GM18858 (cell line): ENCODE measurements at regions not wholly inside any gene's neighbourhood (a gene's known extent, or its start where the extent isn't known, plus 50 kb on each side); places are given as distances from the start of the nearest gene placed in this dataset.

ENCODE experiments used
- ATAC-seq: cut with Tn5 transposase; IDR thresholded peaks from one replicate; pipeline ENCODE4 v1.9.1; 2021; ENCODE audit not compliant: unreplicated experiment

DNA sequence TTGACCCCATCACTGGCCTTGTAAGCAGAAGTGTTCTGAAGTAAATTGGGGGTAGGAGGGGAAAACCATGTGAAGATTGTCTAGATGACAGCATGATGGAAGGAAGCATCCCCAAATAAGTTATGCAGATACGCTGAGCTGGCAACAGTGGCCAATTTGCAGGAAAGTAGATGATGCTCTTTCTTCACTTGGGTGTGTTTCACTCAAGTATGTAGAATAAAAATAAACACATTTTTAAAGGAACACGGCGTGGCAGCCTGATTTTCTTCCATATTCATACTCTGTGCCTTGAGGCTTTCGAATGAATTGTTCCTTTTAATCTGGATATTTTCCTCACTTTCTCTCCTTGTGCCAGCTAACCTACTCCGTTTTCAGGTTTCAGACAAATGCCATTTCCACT, 295.5 kb upstream of the DPYD start:
- no peak for ATAC-seq

GRCh38 chr1:98211271-98211845, 290.5 kb upstream of the DPYD start:
- ATAC-seq: no peak

GRCh38 chr1:98210563-98210962, 289.7 kb upstream of the DPYD start:
- ATAC-seq: no peak

DNA sequence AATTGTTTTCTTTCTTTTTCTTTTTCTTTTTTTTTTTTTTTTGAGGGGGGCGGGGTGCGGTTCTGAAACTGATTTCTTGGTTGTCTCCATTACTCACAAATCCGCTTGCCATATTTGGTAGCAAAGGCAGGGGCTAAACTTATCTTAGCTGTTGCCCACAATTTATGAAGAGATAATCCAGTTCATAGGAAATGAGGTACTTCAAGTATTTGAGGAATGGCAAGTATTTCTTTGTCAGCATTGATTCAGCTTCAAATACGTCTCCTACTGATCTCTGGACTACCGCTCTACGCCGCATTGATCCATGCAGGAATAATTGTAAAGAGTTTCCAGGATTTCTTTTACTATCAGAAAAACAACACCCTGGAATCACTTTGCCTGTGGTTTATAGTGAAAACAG, 289.2 kb upstream of the DPYD start:
- ATAC-seq: no peak

DNA sequence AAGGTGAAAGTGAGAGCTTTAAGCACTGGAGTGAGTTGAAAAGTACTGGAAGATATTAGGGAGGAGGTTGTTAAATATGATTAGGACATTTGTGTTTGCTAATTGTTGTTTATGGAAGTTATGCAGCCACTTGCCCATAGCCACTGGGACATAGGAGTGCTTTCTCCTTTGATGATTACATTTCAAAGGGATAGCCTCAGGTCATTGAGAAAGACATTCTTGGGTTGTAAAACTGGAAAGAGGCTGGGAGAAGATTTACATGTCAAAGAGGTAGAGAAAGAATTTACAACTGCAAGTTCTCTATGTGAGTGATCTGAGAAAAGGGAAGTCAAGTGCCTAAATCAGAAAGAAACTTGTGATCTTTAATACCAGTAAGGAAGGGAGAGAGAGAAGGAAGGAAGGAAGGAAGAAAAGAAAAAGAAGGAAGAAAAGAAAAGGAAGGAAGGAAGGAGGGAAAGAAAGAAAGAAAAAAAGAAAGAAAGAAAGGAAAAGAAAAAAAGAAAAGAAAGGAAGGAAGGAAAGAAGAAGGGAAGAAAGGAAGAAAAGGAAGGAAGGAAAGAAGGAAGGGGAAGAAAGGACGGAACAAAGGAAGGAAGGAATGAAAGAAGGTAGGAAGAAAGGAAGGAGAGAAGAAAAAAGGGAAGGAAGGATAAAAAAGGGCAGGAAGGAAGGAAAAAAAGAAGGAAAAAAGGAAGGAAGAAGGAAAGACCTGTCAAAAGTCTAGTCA, 284.6 kb upstream of the DPYD start:
- ATAC-seq: no peak

GRCh38 chr1:98203466-98203865, 282.6 kb upstream of the DPYD start:
- no peak for ATAC-seq

GRCh38 chr1:98201666-98202081, 280.8 kb upstream of the DPYD start:
- no peak for ATAC-seq

- ATAC-seq: no peak
Measured at GRCh38 chr1:98197356-98197755, 276.5 kb upstream of the DPYD start.

GRCh38 chr1:98196012-98196411, 275.2 kb upstream of the DPYD start:
- no peak for ATAC-seq

DNA sequence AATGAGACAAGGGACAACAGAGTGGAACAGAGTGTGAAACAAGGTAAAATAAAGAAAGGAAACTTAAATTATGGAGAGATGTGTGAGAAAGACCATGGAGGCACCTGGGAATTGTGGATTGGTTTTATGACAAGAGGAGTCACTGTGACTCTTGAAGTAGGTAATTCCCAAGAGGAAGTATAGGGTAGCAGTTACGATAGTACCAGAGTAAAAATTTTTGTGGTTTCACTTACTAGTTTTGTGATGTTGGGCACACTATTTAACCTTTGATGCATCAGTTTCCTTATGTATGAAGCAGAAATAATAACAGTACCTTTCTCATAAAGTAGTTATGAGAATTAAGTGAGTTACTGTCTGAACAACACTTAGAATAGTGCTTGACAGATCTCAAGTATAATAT, 267.9 kb upstream of the DPYD start:
- ATAC-seq: no peak

DNA sequence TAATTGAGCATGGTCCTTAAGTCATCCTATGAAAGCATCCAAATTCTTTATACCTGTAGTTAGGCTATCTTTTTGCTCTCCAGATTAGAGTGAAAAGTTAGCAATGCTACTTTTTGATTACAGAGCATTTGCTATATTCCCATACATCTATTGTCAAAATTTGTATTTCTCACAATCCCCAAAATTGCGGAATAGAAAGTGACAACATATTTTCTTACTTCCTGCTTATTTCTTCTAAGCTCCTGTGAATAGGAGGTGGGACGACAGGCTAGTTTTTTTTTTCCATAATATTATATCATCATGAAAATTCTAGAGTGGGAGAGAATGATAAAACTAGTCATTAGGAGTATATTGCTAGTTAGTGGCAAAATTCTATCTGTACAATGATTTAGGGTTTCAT, 264.0 kb upstream of the DPYD start:
- no peak for ATAC-seq

GRCh38 chr1:98181036-98181764, 260.4 kb upstream of the DPYD start:
- no peak for ATAC-seq

DNA sequence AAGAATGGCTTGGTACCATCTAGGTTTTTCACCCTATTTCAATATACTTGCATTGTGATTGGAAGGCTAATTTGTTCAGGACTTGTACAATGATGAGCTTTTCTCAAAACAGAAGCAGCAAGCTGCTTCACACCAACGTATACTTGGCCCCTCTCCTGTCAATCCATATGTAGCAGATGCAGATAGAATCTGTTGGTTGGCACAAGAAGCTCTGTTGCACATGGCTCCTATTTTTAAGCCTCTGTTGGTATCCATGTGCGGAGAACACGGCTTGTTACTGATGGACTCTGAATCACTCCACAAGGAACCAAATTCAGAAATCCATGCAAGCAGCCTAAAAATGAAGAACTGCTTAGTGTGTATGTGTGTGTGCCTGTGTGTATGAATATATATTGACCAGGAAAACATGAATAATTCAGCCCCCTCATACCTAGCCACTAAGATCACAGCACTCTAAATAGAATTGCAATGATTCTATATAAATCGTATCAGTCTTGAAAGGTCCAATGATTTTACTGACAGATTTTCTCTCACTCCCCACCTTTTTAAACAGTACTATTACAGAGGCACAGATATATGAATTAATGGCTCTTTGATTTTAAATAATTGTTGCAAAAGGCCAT, 258.4 kb upstream of the DPYD start:
- no peak for ATAC-seq

- no peak for ATAC-seq
Measured at GRCh38 chr1:98177751-98178150, 256.9 kb upstream of the DPYD start.

- ATAC-seq: no peak
Measured at GRCh38 chr1:98176936-98177335, 256.1 kb upstream of the DPYD start.

DNA sequence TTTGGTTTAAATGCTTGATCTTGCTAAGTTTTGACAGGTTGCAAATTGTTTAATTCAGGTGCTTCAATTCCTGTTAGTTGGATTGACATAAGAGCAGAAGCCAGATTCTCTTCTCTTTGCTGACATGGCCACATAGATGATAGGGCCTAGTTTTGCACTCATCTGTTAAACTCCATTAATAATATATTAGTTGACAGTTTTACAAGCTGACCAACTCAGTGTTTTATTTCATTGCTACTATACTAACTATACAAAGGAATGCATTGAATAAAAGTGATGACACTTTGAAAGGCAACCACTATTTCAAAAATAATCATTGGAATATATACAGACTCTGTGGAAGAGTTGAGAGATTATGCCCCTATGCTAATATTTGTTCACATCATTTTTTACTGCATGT, 255.6 kb upstream of the DPYD start:
- ATAC-seq: no peak

DNA sequence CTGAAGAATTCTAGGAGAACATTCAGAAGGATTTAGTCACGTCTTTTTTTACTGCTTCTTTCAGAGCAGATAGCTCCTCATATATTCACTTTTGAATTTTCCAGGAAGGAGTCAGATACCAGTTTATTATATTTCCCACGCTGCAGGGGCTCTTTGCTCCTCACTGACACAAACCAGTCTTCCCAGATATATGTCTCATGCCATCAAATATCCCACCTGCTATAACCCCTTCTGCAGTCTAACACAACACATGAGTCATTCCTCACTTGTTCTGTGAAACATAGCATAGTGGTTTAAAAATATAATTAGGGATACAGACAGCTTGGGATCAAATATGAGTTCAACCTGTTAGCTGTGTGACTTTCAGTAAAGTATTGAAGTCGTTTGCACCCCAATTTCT, 251.7 kb upstream of the DPYD start:
- ATAC-seq: no peak

- no peak for ATAC-seq
Measured at GRCh38 chr1:98172022-98172421, 251.2 kb upstream of the DPYD start.

GRCh38 chr1:98164509-98164908, 243.7 kb upstream of the DPYD start:
- ATAC-seq: no peak

DNA sequence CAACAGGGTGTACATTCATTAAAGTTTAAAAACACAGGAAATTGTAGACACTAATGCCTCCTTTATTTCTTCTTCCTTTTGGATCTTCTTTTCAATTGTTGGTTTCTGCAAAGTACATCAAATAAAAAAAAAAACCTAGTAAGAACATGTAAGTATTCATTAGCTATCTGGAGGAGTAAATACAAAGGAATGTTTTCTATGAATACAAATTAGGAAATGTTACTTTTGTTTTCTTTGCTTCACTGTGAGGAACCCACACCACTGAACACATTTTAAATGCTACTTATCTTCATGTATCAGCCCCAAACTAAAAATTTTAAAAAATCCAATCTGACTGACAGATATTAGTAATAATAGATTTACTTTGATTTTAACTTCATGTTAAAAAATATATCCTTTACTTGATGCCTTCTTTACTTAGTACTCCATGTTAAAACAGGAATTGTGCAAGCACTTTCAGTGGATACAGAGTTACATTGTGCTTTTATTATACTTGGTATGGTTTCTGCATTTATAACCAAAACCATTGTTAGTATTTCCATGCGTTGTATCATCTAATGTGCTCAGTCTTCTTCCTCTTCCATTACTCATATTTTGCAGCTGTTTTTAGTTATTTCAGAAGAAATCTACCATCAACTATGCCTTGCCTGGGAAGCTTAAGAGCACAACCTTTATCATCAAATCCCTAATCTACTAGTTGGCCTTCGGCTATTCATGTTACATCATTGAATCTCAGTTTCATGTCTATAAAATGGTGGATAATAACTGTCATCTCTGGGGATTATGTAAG, 236.9 kb upstream of the DPYD start:
- ATAC-seq: no peak

GRCh38 chr1:98147280-98147679, 226.4 kb upstream of the DPYD start:
- no peak for ATAC-seq
